Heart left ventricle (tissue), 13 donors: ENCODE measurements at regions not wholly inside any gene's neighbourhood (a gene's known extent, or its start where the extent isn't known, plus 50 kb on each side); places are given as distances from the start of the nearest gene placed in this dataset.

Source experiments
- CTCF ChIP-seq, 12 donors: fragments of 200-600 bp; sonication (generic) in 4 of 12; IDR thresholded peaks; one replicate each; pipeline versions ENCODE4 v1.5.0 to v1.8.0; 2018 to 2022; ENCODE audit warnings: antibody characterized with exemption in 12 of 12, mild to moderate bottlenecking in 5 of 12
- POLR2A ChIP-seq, 2 donors: fragments of 450-650 bp; IDR thresholded peaks; one replicate each; pipeline ENCODE4 v1.6.1; 2017; ENCODE audit warnings: antibody characterized with exemption in 2 of 2, mild to moderate bottlenecking in 2 of 2, moderate library complexity in 2 of 2
- donor health status: ischemic (EF 13 %, LVEDD 7.1; RV severe dilation, severe dysfunction).
- donor health status: DM: no; HTN: yes; CAD: no.
- donor health status: DM: no; HTN: no; CAD: no.
- donor health status: ischemic (EF 25% LVEDD 6.9; RV normal size, moderate dysfunction).
- donor health status: ischemic (EF 25% LVEDD 5.7; RV mildly dilated, moderate dysfunction).
- donor health status: ischemic (EF 35%, LVEDD 5.7; RV mildly dilated, moderate dysfunction).
- donor health status: nonischemic (EF 11% LVEDD 7.7; RV severe dilation, severe dysfunction).
- donor health status: DM: yes; HTN: yes; CAD: no.
- donor health status: PGD.
- donor health status: ischemic (EF 29% LVEDD 5.4; RV normal size, mild dysfunction).
- donor health status: nonischemic (EF 23%, LVEDD 6.1; RV moderate dilation, normal function).

GRCh38 chr1:218156595-218156994 lies 128.5 kb upstream of the RRP15 start:
- no peak for TF ChIP-seq CTCF (IDR thresholded peaks at IDR 0.05)
- TF ChIP-seq POLR2A (IDR thresholded peaks at IDR 0.05), result no peak
